GM23338 (cell line): ENCODE measurements at regions not wholly inside any gene's neighbourhood (a gene's known extent, or its start where the extent isn't known, plus 50 kb on each side); places are given as distances from the start of the nearest gene placed in this dataset.

Source experiments
- ATAC-seq: fragments of 200-7000 bp; cut with Tn5 transposase; 3 replicates; pipeline ENCODE4 v1.9.1; 2020
- DNase-seq: peaks from one replicate; pipeline ENCODE4 v3.0.0-alpha.2; 2015; ENCODE audit warnings: low spot score
- H2AFZ ChIP-seq: fragments of 200-600 bp; sonication (generic); 2 replicates; pipeline ENCODE4 v1.8.0; 2016; ENCODE audit warnings: antibody characterized with exemption, mild to moderate bottlenecking, moderate library complexity
- H3F3A ChIP-seq: fragments of 200-600 bp; sonication (generic); replicated peaks from 2 replicates; pipeline ENCODE4 v1.8.0; 2017; ENCODE audit warnings: antibody characterized with exemption, mixed run types, low read depth
- H3K27ac ChIP-seq: fragments of 200-600 bp; sonication (generic); 2 replicates; pipeline ENCODE4 v1.6.1; 2016; ENCODE audit warnings: low read depth
- H3K27me3 ChIP-seq: fragments of 200-600 bp; sonication (generic); 2 replicates; pipeline ENCODE4 v1.8.0; 2016; ENCODE audit warnings: mild to moderate bottlenecking, mixed run types, moderate library complexity; ENCODE audit not compliant: insufficient read depth
- H3K36me3 ChIP-seq: fragments of 200-600 bp; sonication (generic); 2 replicates; pipeline ENCODE4 v1.8.0; 2016; ENCODE audit warnings: mild to moderate bottlenecking; ENCODE audit not compliant: insufficient read depth
- H3K4me1 ChIP-seq: fragments of 200-600 bp; sonication (generic); 2 replicates; pipeline ENCODE4 v1.8.0; 2016; ENCODE audit warnings: mild to moderate bottlenecking, moderate library complexity; ENCODE audit not compliant: insufficient read depth
- H3K4me2 ChIP-seq: fragments of 200-600 bp; sonication (generic); 2 replicates; pipeline ENCODE4 v1.7.1; 2017; ENCODE audit warnings: mixed run types
- H3K4me3 ChIP-seq: fragments of 200-600 bp; sonication (generic); 2 replicates; pipeline ENCODE4 v1.6.1; 2016; ENCODE audit warnings: mixed run types
- H3K79me2 ChIP-seq: fragments of 200-600 bp; sonication (generic); replicated peaks from 2 replicates; pipeline ENCODE4 v1.8.0; 2017; ENCODE audit warnings: mild to moderate bottlenecking; ENCODE audit not compliant: insufficient read depth
- H3K9me2 ChIP-seq: fragments of 200-600 bp; sonication (generic); 2 replicates; pipeline ENCODE4 v1.8.0; 2017; ENCODE audit not compliant: insufficient read depth
- H4K20me1 ChIP-seq: fragments of 200-600 bp; sonication (generic); replicated peaks from 2 replicates; pipeline ENCODE4 v1.8.0; 2017; ENCODE audit warnings: mild to moderate bottlenecking; ENCODE audit not compliant: insufficient read depth
- H3K27ac Mint-ChIP-seq: 2 replicates; pipeline ENCODE4 v1.8.0; 2020; ENCODE audit warnings: inconsistent platforms, mild to moderate bottlenecking, moderate library complexity, mixed read lengths
- H3K27me3 Mint-ChIP-seq: 3 replicates; pipeline ENCODE4 v1.8.0; 2022; ENCODE audit warnings: low read depth, mild to moderate bottlenecking, moderate library complexity, mixed read lengths, inconsistent platforms; ENCODE audit not compliant: insufficient read depth, poor library complexity
- H3K36me3 Mint-ChIP-seq: 3 replicates; pipeline ENCODE4 v1.8.0; 2021; ENCODE audit warnings: low read depth, mild to moderate bottlenecking, inconsistent platforms, moderate library complexity, mixed read lengths
- H3K4me1 Mint-ChIP-seq: 3 replicates; pipeline ENCODE4 v1.8.0; 2020; ENCODE audit warnings: mild to moderate bottlenecking, inconsistent platforms, mixed read lengths
- H3K4me3 Mint-ChIP-seq: 3 replicates; pipeline ENCODE4 v1.8.0; 2021; ENCODE audit warnings: moderate library complexity, mild to moderate bottlenecking, inconsistent platforms, mixed read lengths
- H3K9me3 Mint-ChIP-seq: 3 replicates; pipeline ENCODE4 v1.8.0; 2020; ENCODE audit warnings: moderate library complexity, mild to moderate bottlenecking, inconsistent platforms, mixed read lengths
- CREB1 ChIP-seq: fragments of 250-450 bp; sonication (Bioruptor Pico); IDR thresholded peaks from 2 replicates; pipeline ENCODE4 v1.5.0; 2020; ENCODE audit warnings: low read depth, mild to moderate bottlenecking, moderate library complexity
- CTCF ChIP-seq, 2 experiments: fragments of 200-600 bp in 1 of 2; sonication (generic) in 1 of 2; conservative IDR thresholded peaks; 2 replicates each; pipeline versions ENCODE4 v1.5.1 to v1.6.1; 2016 to 2017; ENCODE audit warnings: antibody characterized with exemption in 2 of 2, low read depth in 2 of 2, mild to moderate bottlenecking in 2 of 2, moderate library complexity in 1 of 2
- ETS1 ChIP-seq: IDR thresholded peaks from 2 replicates; pipeline ENCODE4 v1.6.1; 2016; ENCODE audit warnings: antibody characterized with exemption
- EZH2 ChIP-seq: fragments of 200-600 bp; sonication (generic); IDR thresholded peaks from one replicate; pipeline ENCODE4 v1.8.0; 2017; ENCODE audit warnings: antibody characterized with exemption, mild to moderate bottlenecking, low read depth; ENCODE audit not compliant: unreplicated experiment
- EZH2phosphoT487 ChIP-seq: fragments of 200-600 bp; sonication (generic); IDR thresholded peaks from one replicate; pipeline ENCODE4 v1.8.1; 2018; ENCODE audit warnings: antibody characterized with exemption; ENCODE audit not compliant: unreplicated experiment
- JUNB ChIP-seq: IDR thresholded peaks from one replicate; pipeline ENCODE4 v1.6.1; 2016; ENCODE audit warnings: antibody characterized with exemption; ENCODE audit not compliant: unreplicated experiment
- NANOG ChIP-seq: IDR thresholded peaks from 2 replicates; pipeline ENCODE4 v1.6.1; 2016; ENCODE audit warnings: antibody characterized with exemption, borderline replicate concordance
- POLR2AphosphoS5 ChIP-seq: IDR thresholded peaks from 2 replicates; pipeline ENCODE4 v1.6.1; 2016; ENCODE audit warnings: antibody characterized with exemption, low read depth
- REST ChIP-seq: IDR thresholded peaks from one replicate; pipeline ENCODE4 v1.6.1; 2018; ENCODE audit warnings: antibody characterized with exemption; ENCODE audit not compliant: unreplicated experiment
- STAT1 ChIP-seq: IDR thresholded peaks from one replicate; pipeline ENCODE4 v1.6.1; 2016; ENCODE audit warnings: antibody characterized with exemption; ENCODE audit not compliant: unreplicated experiment
- ZNF114 ChIP-seq: fragments of 250-450 bp; sonication (Bioruptor Pico); IDR thresholded peaks from 2 replicates; pipeline ENCODE4 v1.5.0; 2020; ENCODE audit warnings: mild to moderate bottlenecking, moderate library complexity
- ZNF462 ChIP-seq: fragments of 250-450 bp; sonication (Bioruptor Pico); IDR thresholded peaks from 2 replicates; pipeline ENCODE4 v1.5.0; 2020; ENCODE audit warnings: mild to moderate bottlenecking, moderate library complexity

- ATAC-seq (no peak), DNase-seq (no peak)
- TF ChIP-seq JUNB = no peak
- no peak for TF ChIP-seq EZH2phosphoT487
- no peak for TF ChIP-seq CTCF (conservative IDR thresholded peaks at IDR 0.05; ENCODE audit: low read depth in 2 of 2)
- no peak for TF ChIP-seq POLR2AphosphoS5
- no peak for TF ChIP-seq ETS1
- no peak for TF ChIP-seq ZNF114 (CRISPR knock-in tag)
- TF ChIP-seq REST = no peak
- no peak for TF ChIP-seq NANOG
- TF ChIP-seq STAT1 = no peak
- TF ChIP-seq EZH2 = no peak
- no peak for TF ChIP-seq CREB1 (CRISPR knock-in tag)
- no peak for TF ChIP-seq ZNF462 (CRISPR knock-in tag)
- Mint-ChIP-seq H3K4me3 (no peak overlapping the region), H3K4me1 (peaks cover 33% of the 10 kb centered on the region), H3K36me3 (no peaks in the 10 kb centered on the region), H3K27me3 (peaks cover 21% of the 10 kb centered on the region), H3K9me3 (no peaks in the 10 kb centered on the region), H3K27ac (no peak overlapping the region)
- no peaks in the 10 kb centered on the region for H3F3A ChIP-seq
- H2AFZ ChIP-seq = no peak overlapping the region
- no peaks in the 10 kb centered on the region for H3K36me3 ChIP-seq
- no peak overlapping the region; the same call in 1 of the 2 replicates for H3K4me2 ChIP-seq
- H3K4me3 ChIP-seq = no peak overlapping the region
- no peaks in the 10 kb centered on the region for H3K79me2 ChIP-seq
- no peaks in the 10 kb centered on the region for H3K9me2 ChIP-seq
- no peak overlapping the region for H3K27ac ChIP-seq
- H3K27me3 ChIP-seq = peaks cover 55% of the 10 kb centered on the region
- peaks cover 31% of the 10 kb centered on the region for H3K4me1 ChIP-seq
- no peaks in the 10 kb centered on the region for H4K20me1 ChIP-seq
Measured at GRCh38 chr5:36416605-36417004, 114.9 kb upstream of the RANBP3L start.
